ENCODE measurements at regions not wholly inside any gene's neighbourhood (a gene's known extent, or its start where the extent isn't known, plus 50 kb on each side); places are given as distances from the start of the nearest gene placed in this dataset.

GRCh38 chr17:14719942-14720341 lies 419.1 kb downstream of the HS3ST3B1 start:
- TF ChIP-seq RAD21 (IDR thresholded peaks at IDR 0.05; ENCODE audit: low read depth) (no peak), CTCF (IDR thresholded peaks at IDR 0.05 in 2 of 3, conservative IDR thresholded peaks at IDR 0.05 in 1 of 3; ENCODE audit: borderline replicate concordance in 1 of 3, insufficient read depth in 1 of 3, low read depth in 2 of 3, low read length in 2 of 3) (no peak), ZNF274 (IDR thresholded peaks at IDR 0.05; ENCODE audit: low read depth, low read length) (no peak), JUND (IDR thresholded peaks at IDR 0.05) (no peak), POLR2A (IDR thresholded peaks at IDR 0.05; ENCODE audit: borderline replicate concordance, extremely low read depth, insufficient read depth, insufficient read length) (no peak), EZH2phosphoT487 (IDR thresholded peaks at IDR 0.05; ENCODE audit: borderline replicate concordance) (no peak), REST (IDR thresholded peaks at IDR 0.05; ENCODE audit: low read depth) (no peak), ZFX (IDR thresholded peaks at IDR 0.05) (no peak), EZH2 (IDR thresholded peaks at IDR 0.05) (no peak), POLR2AphosphoS5 (IDR thresholded peaks at IDR 0.05; ENCODE audit: low read depth, low read length) (no peak)
